HepG2 (cell line): ENCODE measurements at regions not wholly inside any gene's neighbourhood (a gene's known extent, or its start where the extent isn't known, plus 50 kb on each side); places are given as distances from the start of the nearest gene placed in this dataset.

Source experiments
- CTCF ChIP-seq: sonication (generic); formaldehyde crosslinking; IDR thresholded peaks from 2 replicates; pipeline ENCODE4 v1.5.0; 2020; ENCODE audit warnings: mild to moderate bottlenecking, missing genetic modification reagents, moderate library complexity
- ETV6 ChIP-seq: sonication (generic); formaldehyde crosslinking; conservative IDR thresholded peaks from 2 replicates; pipeline ENCODE4 v1.4.0; 2020; ENCODE audit warnings: missing genetic modification reagents
- MAF1 ChIP-seq: sonication (generic); formaldehyde crosslinking; IDR thresholded peaks from 2 replicates; pipeline ENCODE4 v1.5.0; 2020; ENCODE audit warnings: missing genetic modification reagents, borderline replicate concordance
- NFIC ChIP-seq: IDR thresholded peaks from 2 replicates; pipeline ENCODE4 v1.6.1; 2012; ENCODE audit warnings: mild to moderate bottlenecking, low read length, inconsistent platforms
- PATZ1 ChIP-seq: sonication (generic); formaldehyde crosslinking; IDR thresholded peaks from 2 replicates; pipeline ENCODE4 v1.4.0; 2020; ENCODE audit warnings: missing genetic modification reagents
- PLSCR1 ChIP-seq: sonication (generic); formaldehyde crosslinking; IDR thresholded peaks from 2 replicates; pipeline ENCODE4 v1.5.0; 2020; ENCODE audit warnings: missing genetic modification reagents, mild to moderate bottlenecking, borderline replicate concordance
- SMC3 ChIP-seq: IDR thresholded peaks from 2 replicates; pipeline ENCODE4 v1.6.1; 2011; ENCODE audit warnings: low read length, improper control_type of control experiment
- SOX6 ChIP-seq, 2 experiments: fragments of 450-650 bp in 1 of 2; sonication (generic) in 1 of 2; formaldehyde crosslinking in 1 of 2; IDR thresholded peaks; 2 replicates each; pipeline versions ENCODE4 v1.4.0 to v1.6.1; 2017 to 2020; ENCODE audit warnings: antibody characterized with exemption in 1 of 2, mild to moderate bottlenecking in 1 of 2, missing genetic modification reagents in 1 of 2
- TBX2 ChIP-seq: sonication (generic); formaldehyde crosslinking; IDR thresholded peaks from 2 replicates; pipeline ENCODE4 v1.5.0; 2020; ENCODE audit warnings: missing genetic modification reagents, mild to moderate bottlenecking, borderline replicate concordance
- ZBED4 ChIP-seq: sonication (generic); formaldehyde crosslinking; IDR thresholded peaks from 2 replicates; pipeline ENCODE4 v1.4.0; 2020; ENCODE audit warnings: missing genetic modification reagents, borderline replicate concordance
- ZFYVE20 ChIP-seq: sonication (generic); formaldehyde crosslinking; IDR thresholded peaks from 2 replicates; pipeline ENCODE4 v1.8.0; 2023; ENCODE audit warnings: low read depth, mild to moderate bottlenecking, moderate library complexity, missing genetic modification reagents, borderline replicate concordance
- ZNF274 ChIP-seq: sonication (generic); formaldehyde crosslinking; IDR thresholded peaks from 2 replicates; pipeline ENCODE4 v1.5.1; 2020; ENCODE audit warnings: mild to moderate bottlenecking, missing genetic modification reagents
- ZNF317 ChIP-seq: sonication (generic); formaldehyde crosslinking; IDR thresholded peaks from 2 replicates; pipeline ENCODE4 v1.5.0; 2020; ENCODE audit warnings: mild to moderate bottlenecking, missing genetic modification reagents

GRCh38 chr5:99543841-99544240 is 615.0 kb upstream of the CHD1 start:
- TF ChIP-seq ZFYVE20 (CRISPR knock-in tag) (no peak), PATZ1 (CRISPR knock-in tag) (no peak), CTCF (no peak), SMC3 (no peak), ZNF274 (CRISPR knock-in tag) (no peak), SOX6 (IDR thresholded peaks at IDR 0.05) (no peak), SOX6 (CRISPR knock-in tag; IDR thresholded peaks at IDR 0.05) (no peak), MAF1 (CRISPR knock-in tag) (no peak), PLSCR1 (CRISPR knock-in tag) (no peak), ZNF317 (CRISPR knock-in tag) (no peak), ETV6 (no peak), ZBED4 (CRISPR knock-in tag) (no peak), NFIC (no peak), TBX2 (CRISPR knock-in tag) (no peak)
